ENCODE measurements at regions not wholly inside any gene's neighbourhood (a gene's known extent, or its start where the extent isn't known, plus 50 kb on each side); places are given as distances from the start of the nearest gene placed in this dataset.

DNA sequence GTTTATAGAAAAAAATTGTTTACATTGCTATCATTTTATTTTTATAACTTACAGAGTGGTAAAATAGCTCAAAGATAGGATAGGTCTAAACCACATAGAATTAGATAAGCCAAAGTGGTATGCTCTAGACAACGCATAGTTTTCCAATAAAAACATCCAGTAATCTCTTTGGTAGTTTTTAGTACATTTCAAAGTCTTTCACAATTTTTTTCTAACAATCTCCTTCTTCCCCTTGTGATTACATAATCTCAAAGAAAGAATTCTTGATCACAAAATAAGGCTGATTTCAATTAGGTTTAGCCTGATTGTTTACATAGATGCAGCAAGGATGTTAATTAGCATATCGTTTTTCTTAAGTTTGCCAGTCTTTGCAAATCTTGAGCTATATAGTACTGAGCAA lies 460.0 kb downstream of the FUT8 start:
- no peaks in the 10 kb centered on the region for H3K27me3 ChIP-seq (ENCODE audit: insufficient read depth, low read depth)
- no peak overlapping the region for H3K4me3 ChIP-seq (IDR thresholded peaks at IDR 0.05; ENCODE audit: insufficient read depth, low read depth, low read length)
- no peak overlapping the region for H3K9ac ChIP-seq
- no peaks in the 10 kb centered on the region for H3K79me2 ChIP-seq (ENCODE audit: insufficient read depth, low read depth)
- H3K27ac ChIP-seq: no peak overlapping the region
- H3K4me1 ChIP-seq (ENCODE audit: low read depth, poor library complexity, severe bottlenecking): no peaks in the 10 kb centered on the region
- no peak overlapping the region for H2AFZ ChIP-seq (ENCODE audit: low read depth)
- no peaks in the 10 kb centered on the region for H4K20me1 ChIP-seq (ENCODE audit: insufficient read depth)
- H3K4me2 ChIP-seq: no peak overlapping the region
- H3K36me3 ChIP-seq (ENCODE audit: insufficient read depth): no peaks in the 10 kb centered on the region
- TF ChIP-seq, protein P1, sequence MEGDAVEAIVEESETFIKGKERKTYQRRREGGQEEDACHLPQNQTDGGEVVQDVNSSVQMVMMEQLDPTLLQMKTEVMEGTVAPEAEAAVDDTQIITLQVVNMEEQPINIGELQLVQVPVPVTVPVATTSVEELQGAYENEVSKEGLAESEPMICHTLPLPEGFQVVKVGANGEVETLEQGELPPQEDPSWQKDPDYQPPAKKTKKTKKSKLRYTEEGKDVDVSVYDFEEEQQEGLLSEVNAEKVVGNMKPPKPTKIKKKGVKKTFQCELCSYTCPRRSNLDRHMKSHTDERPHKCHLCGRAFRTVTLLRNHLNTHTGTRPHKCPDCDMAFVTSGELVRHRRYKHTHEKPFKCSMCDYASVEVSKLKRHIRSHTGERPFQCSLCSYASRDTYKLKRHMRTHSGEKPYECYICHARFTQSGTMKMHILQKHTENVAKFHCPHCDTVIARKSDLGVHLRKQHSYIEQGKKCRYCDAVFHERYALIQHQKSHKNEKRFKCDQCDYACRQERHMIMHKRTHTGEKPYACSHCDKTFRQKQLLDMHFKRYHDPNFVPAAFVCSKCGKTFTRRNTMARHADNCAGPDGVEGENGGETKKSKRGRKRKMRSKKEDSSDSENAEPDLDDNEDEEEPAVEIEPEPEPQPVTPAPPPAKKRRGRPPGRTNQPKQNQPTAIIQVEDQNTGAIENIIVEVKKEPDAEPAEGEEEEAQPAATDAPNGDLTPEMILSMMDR (conservative IDR thresholded peaks at IDR 0.05; ENCODE audit: low read depth, low read length): no peak

DNA sequence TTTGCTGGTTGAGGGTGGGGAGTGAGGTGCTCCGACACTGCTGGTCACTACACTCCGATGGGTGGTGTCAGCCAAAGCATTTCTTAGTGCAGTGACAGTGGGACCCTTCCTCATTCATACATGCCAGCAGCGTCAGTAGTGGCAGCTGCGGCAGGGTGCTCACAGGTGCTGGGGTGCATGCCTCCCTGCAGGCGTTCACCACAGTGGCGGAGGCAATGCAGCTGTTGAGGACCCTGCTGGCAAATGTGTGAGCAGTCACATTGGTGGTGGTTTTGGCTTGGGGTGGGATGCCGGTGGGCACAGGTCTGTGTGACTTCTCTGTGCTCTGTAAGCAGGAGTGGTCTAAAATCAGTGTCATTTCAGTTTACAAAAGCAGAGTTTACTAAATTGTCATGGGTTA lies 464.6 kb downstream of the FUT8 start:
- no peaks in the 10 kb centered on the region for H3K27me3 ChIP-seq (ENCODE audit: insufficient read depth, low read depth)
- no peak overlapping the region for H3K27ac ChIP-seq
- TF ChIP-seq, protein P1 (conservative IDR thresholded peaks at IDR 0.05; ENCODE audit: low read depth, low read length): no peak
- no peaks in the 10 kb centered on the region for H3K36me3 ChIP-seq (ENCODE audit: insufficient read depth)
- no peaks in the 10 kb centered on the region for H3K4me1 ChIP-seq (ENCODE audit: low read depth, poor library complexity, severe bottlenecking)
- H3K79me2 ChIP-seq (ENCODE audit: insufficient read depth, low read depth): no peaks in the 10 kb centered on the region
- H3K4me2 ChIP-seq: no peak overlapping the region
- H3K9ac ChIP-seq: no peak overlapping the region
- H2AFZ ChIP-seq (ENCODE audit: low read depth): no peak overlapping the region
- no peak overlapping the region for H3K4me3 ChIP-seq (IDR thresholded peaks at IDR 0.05; ENCODE audit: insufficient read depth, low read depth, low read length)
- H4K20me1 ChIP-seq (ENCODE audit: insufficient read depth): no peaks in the 10 kb centered on the region

DNA sequence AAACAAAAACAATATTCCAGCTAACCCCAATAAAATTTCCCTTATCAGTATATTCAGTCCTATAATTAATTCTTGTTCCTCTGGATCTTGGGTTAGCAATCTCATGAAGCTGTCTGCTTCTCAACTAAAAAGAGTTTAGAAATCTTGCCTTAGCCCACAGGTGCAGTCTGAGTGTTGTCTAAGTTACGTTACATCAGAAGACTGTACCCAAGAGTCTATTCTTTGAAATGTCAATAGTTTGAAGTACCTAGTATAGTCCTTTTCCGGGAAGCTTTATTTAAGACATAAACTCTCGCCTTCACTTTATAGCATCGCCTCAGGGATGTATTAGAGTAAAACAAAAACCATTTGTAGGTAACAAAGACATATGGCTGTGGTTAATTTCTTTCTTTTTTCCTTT lies 465.1 kb downstream of the FUT8 start:
- no peak overlapping the region for H2AFZ ChIP-seq (ENCODE audit: low read depth)
- no peaks in the 10 kb centered on the region for H3K4me1 ChIP-seq (ENCODE audit: low read depth, poor library complexity, severe bottlenecking)
- H3K4me3 ChIP-seq (IDR thresholded peaks at IDR 0.05; ENCODE audit: insufficient read depth, low read depth, low read length): no peak overlapping the region
- TF ChIP-seq, protein P1 (conservative IDR thresholded peaks at IDR 0.05; ENCODE audit: low read depth, low read length): no peak
- no peaks in the 10 kb centered on the region for H3K27me3 ChIP-seq (ENCODE audit: insufficient read depth, low read depth)
- no peaks in the 10 kb centered on the region for H3K36me3 ChIP-seq (ENCODE audit: insufficient read depth)
- H3K27ac ChIP-seq: no peak overlapping the region
- no peaks in the 10 kb centered on the region for H4K20me1 ChIP-seq (ENCODE audit: insufficient read depth)
- no peaks in the 10 kb centered on the region for H3K79me2 ChIP-seq (ENCODE audit: insufficient read depth, low read depth)
- H3K9ac ChIP-seq: no peak overlapping the region
- no peak overlapping the region for H3K4me2 ChIP-seq

DNA sequence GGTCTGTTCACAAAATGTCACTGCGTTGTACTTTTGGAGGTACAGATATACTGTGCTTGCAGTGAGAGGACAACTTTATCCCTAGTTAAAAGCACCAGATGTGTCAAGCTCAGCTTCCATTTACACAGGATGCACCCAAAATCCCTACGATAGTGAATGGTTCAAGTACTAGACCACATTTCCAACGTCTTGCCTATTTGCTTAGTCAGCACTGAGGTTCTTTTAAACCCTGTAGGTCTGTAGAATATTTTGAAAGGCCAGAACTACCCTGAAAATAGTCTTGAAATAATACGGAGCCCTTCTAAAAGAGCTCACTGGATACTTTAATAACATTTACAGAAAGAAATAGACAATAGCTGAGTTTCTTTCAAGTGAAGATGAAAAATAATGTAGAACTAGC lies 466.1 kb downstream of the FUT8 start:
- no peaks in the 10 kb centered on the region for H3K4me1 ChIP-seq (ENCODE audit: low read depth, poor library complexity, severe bottlenecking)
- H3K4me3 ChIP-seq (IDR thresholded peaks at IDR 0.05; ENCODE audit: insufficient read depth, low read depth, low read length): no peak overlapping the region
- no peak overlapping the region for H2AFZ ChIP-seq (ENCODE audit: low read depth)
- H3K79me2 ChIP-seq (ENCODE audit: insufficient read depth, low read depth): no peaks in the 10 kb centered on the region
- H3K36me3 ChIP-seq (ENCODE audit: insufficient read depth): no peaks in the 10 kb centered on the region
- no peak overlapping the region for H3K4me2 ChIP-seq
- H3K9ac ChIP-seq: no peak overlapping the region
- no peaks in the 10 kb centered on the region for H3K27me3 ChIP-seq (ENCODE audit: insufficient read depth, low read depth)
- no peak overlapping the region for H3K27ac ChIP-seq
- TF ChIP-seq, protein P1 (conservative IDR thresholded peaks at IDR 0.05; ENCODE audit: low read depth, low read length): no peak
- H4K20me1 ChIP-seq (ENCODE audit: insufficient read depth): no peaks in the 10 kb centered on the region

Measured in KMS-11 (cell line).